ENCODE measurements at regions not wholly inside any gene's neighbourhood (a gene's known extent, or its start where the extent isn't known, plus 50 kb on each side); places are given as distances from the start of the nearest gene placed in this dataset.

DNA sequence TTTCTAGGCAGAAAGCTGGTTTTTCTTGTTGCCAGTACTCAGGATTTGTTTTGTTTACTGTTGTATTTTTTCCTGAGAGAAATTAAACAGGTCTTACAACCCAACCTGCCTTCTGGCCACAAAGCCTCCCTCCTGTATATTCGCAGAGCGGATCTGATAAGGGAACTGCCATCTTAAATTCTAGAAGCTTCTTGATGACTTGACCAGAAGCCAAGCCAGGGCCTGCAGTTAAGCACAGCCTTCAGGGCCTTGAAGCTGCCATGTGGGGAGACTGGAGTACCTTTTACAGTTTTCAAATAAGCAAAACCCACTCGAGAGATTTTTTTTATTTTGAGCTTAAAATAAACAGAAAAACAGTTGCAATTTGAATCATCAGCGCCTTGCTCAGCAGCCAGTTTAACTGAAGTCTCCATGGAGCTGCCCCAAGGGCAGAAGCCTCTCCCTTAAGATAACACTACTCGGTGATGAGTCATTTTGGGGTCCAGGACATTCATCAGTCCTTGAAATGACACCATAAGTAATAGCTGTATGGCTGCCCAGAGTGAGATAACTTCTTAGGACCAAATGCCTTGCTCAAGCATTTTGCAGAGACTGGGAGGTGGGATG is 51.5 kb upstream of the PHLPP1 start:
- no peaks in the 10 kb centered on the region for H3K9me3 ChIP-seq
- TF ChIP-seq, protein P1, sequence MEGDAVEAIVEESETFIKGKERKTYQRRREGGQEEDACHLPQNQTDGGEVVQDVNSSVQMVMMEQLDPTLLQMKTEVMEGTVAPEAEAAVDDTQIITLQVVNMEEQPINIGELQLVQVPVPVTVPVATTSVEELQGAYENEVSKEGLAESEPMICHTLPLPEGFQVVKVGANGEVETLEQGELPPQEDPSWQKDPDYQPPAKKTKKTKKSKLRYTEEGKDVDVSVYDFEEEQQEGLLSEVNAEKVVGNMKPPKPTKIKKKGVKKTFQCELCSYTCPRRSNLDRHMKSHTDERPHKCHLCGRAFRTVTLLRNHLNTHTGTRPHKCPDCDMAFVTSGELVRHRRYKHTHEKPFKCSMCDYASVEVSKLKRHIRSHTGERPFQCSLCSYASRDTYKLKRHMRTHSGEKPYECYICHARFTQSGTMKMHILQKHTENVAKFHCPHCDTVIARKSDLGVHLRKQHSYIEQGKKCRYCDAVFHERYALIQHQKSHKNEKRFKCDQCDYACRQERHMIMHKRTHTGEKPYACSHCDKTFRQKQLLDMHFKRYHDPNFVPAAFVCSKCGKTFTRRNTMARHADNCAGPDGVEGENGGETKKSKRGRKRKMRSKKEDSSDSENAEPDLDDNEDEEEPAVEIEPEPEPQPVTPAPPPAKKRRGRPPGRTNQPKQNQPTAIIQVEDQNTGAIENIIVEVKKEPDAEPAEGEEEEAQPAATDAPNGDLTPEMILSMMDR (IDR thresholded peaks at IDR 0.05): no peak
- DNase-seq: peak in 1 of 2 donors; percentile 21
- H3K36me3 ChIP-seq: no peaks in the 10 kb centered on the region
- peaks cover 0 to 9% (median 0%) of the 10 kb centered on the region in 9 donors for H3K4me1 ChIP-seq
- H3K4me3 ChIP-seq: no peak overlapping the region
- no peak overlapping the region for H3K27ac ChIP-seq
- no peaks in the 10 kb centered on the region for H3K27me3 ChIP-seq
- intact Hi-C loops (cut with DNase I): loop anchor here in 1 of 10 donors (10.0 kb wide), 1 partner anchor 69 kb away; no protein-coding TSS in a partner anchor
- WGBS, 2 donors: 66 to 69% methylated on average over 5 of the region's 5 CpGs
- ATAC-seq: peak; percentile 44 to 83 (median 68)

DNA sequence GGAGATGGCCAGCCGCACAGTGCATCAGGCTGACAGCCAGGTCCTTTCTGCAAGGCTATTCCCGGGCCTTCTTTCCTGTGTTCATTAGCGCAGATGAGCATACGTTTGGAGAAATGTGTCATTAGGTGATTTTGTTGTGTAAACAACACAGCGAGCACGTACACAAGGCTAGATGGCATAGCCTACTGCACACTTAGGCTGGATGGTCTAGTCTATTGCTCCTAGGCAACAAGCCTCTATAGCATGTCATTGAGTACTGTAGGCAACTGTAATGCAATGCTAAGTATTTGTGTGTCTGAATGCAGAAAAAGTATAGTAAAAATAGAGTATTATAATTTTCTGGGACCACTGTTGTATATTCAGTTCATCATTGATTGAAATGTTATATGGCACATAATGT is 50.9 kb upstream of the PHLPP1 start:
- no peak overlapping the region for H3K4me3 ChIP-seq
- TF ChIP-seq, protein P1 (IDR thresholded peaks at IDR 0.05): no peak
- ATAC-seq (peak in 1 of 8 donors; percentile 11), DNase-seq (no peak)
- peaks cover 0 to under 1% (median 0%) of the 10 kb centered on the region in 11 donors for H3K9me3 ChIP-seq
- H3K27ac ChIP-seq: no peak overlapping the region
- no peaks in the 10 kb centered on the region for H3K36me3 ChIP-seq
- H3K4me1 ChIP-seq: peaks cover 0 to 9% (median 0%) of the 10 kb centered on the region in 9 donors
- no peaks in the 10 kb centered on the region for H3K27me3 ChIP-seq
- 80 to 81% methylated on average over 6 of the region's 6 CpGs for WGBS, 2 donors
- intact Hi-C loops (cut with DNase I): loop anchor here in 1 of 10 donors (10.0 kb wide), 1 partner anchor 70 kb away; no protein-coding TSS in a partner anchor

DNA sequence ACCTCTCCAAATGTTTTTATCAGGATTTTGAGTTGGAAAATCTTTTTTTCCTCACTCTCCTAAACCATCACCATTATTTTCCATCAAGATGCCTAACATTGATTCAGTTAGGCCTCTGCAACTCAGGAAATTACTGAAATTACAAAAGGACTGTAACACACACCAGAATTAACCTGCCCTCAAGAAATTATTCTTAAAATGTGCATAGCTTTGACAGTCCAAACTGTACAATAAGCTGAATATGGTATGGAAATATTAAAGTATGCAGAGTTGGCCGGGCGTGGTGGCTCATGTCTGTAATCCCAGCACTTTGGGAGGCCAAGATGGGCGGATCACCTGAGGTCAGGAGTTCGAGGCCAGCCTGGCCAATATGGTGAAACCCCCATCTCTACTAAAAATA is 50.2 kb upstream of the PHLPP1 start:
- intact Hi-C loops (cut with DNase I): loop anchor here in 1 of 10 donors (10.0 kb wide), 1 partner anchor 70 kb away; no protein-coding TSS in a partner anchor
- TF ChIP-seq, protein P1 (IDR thresholded peaks at IDR 0.05): no peak
- DNase-seq (no peak), ATAC-seq (no peak)
- H3K36me3 ChIP-seq: no peaks in the 10 kb centered on the region
- no peaks in the 10 kb centered on the region for H3K27me3 ChIP-seq
- H3K27ac ChIP-seq: no peak overlapping the region
- no peak overlapping the region for H3K4me3 ChIP-seq
- 98% methylated on average over 4 of the region's 4 CpGs for WGBS, 2 donors
- H3K9me3 ChIP-seq: peaks cover 0 to 8% (median 0%) of the 10 kb centered on the region in 11 donors
- peaks cover 0 to 9% (median 0%) of the 10 kb centered on the region in 9 donors for H3K4me1 ChIP-seq

Measured in heart right ventricle (tissue), 16 donors.